Heart left ventricle (tissue), 16 donors: ENCODE measurements at regions not wholly inside any gene's neighbourhood (a gene's known extent, or its start where the extent isn't known, plus 50 kb on each side); places are given as distances from the start of the nearest gene placed in this dataset.

Source experiments
- ATAC-seq, 4 donors: fragments of 200-7000 bp; cut with Tn5 transposase; one replicate each; pipeline ENCODE4 v1.9.1; 2020 to 2022; ENCODE audit warnings: moderate library complexity in 4 of 4, mild to moderate bottlenecking in 3 of 4, moderate number of reproducible peaks in 1 of 4
- DNase-seq, 5 donors: peaks; one replicate each; pipeline ENCODE4 v3.0.0-alpha.2; 2020
- H3K27ac ChIP-seq, 12 donors: fragments of 200-600 bp; sonication (generic) in 4 of 12; one replicate each; pipeline versions ENCODE4 v1.5.0 to v1.8.0; 2016 to 2022; ENCODE audit warnings: mild to moderate bottlenecking in 2 of 12
- H3K27me3 ChIP-seq, 9 donors: fragments of 200-600 bp; sonication (generic) in 2 of 9; one replicate each; pipeline versions ENCODE4 v1.5.1 to v1.8.0; 2016 to 2022; ENCODE audit warnings: mild to moderate bottlenecking in 3 of 9
- H3K36me3 ChIP-seq, 9 donors: fragments of 200-600 bp; sonication (generic) in 2 of 9; one replicate each; pipeline versions ENCODE4 v1.5.0 to v1.8.0; 2018 to 2022; ENCODE audit warnings: mild to moderate bottlenecking in 2 of 9
- H3K4me1 ChIP-seq, 12 donors: fragments of 200-600 bp; sonication (generic) in 4 of 12; one replicate each; pipeline versions ENCODE4 v1.5.0 to v1.8.0; 2016 to 2022; ENCODE audit warnings: mild to moderate bottlenecking in 3 of 12
- H3K4me3 ChIP-seq, 12 donors: fragments of 200-600 bp; sonication (generic) in 4 of 12; one replicate each; pipeline versions ENCODE4 v1.5.0 to v1.8.0; 2017 to 2022; ENCODE audit warnings: mild to moderate bottlenecking in 9 of 12, moderate library complexity in 4 of 12
- H3K9me3 ChIP-seq, 12 donors: fragments of 200-600 bp; sonication (generic) in 4 of 12; one replicate each; pipeline versions ENCODE4 v1.5.0 to v1.8.0; 2016 to 2022; ENCODE audit warnings: mild to moderate bottlenecking in 1 of 12
- CTCF ChIP-seq, 12 donors: fragments of 200-600 bp; sonication (generic) in 4 of 12; IDR thresholded peaks; one replicate each; pipeline versions ENCODE4 v1.5.0 to v1.8.0; 2018 to 2022; ENCODE audit warnings: antibody characterized with exemption in 12 of 12, mild to moderate bottlenecking in 5 of 12
- POLR2A ChIP-seq, 2 donors: fragments of 450-650 bp; IDR thresholded peaks; one replicate each; pipeline ENCODE4 v1.6.1; 2017; ENCODE audit warnings: antibody characterized with exemption in 2 of 2, mild to moderate bottlenecking in 2 of 2, moderate library complexity in 2 of 2
- WGBS, 4 donors: extraction: QIAGEN DNeasy Blood & Tissue Kit in 2 of 4; methylation state at CpG; one replicate each; pipeline versions ENCODE4 v1.1.5 to v1.1.7; 2013 to 2018; 5-methylcytosine and 5-hydroxymethylcytosine counted together
- intact Hi-C, 10 donors: fragments of 100-400 bp; cut with DNase I; formaldehyde crosslinking; loops; one replicate each; pipeline versions ENCODE4 v1.11.1 to v1.14.2; 2022
- donor health status: ischemic (EF 13 %, LVEDD 7.1; RV severe dilation, severe dysfunction).
- donor health status: healthy with polysubstance abuse.
- donor health status: DM: no; HTN: yes; CAD: no.
- donor health status: DM: no; HTN: no; CAD: no.
- donor health status: ischemic (EF 25% LVEDD 6.9; RV normal size, moderate dysfunction).
- donor health status: ischemic (EF 25% LVEDD 5.7; RV mildly dilated, moderate dysfunction).
- donor health status: healthy.
- donor health status: DM: yes; HTN: yes; CAD: no.
- donor health status: ischemic (EF 35%, LVEDD 5.7; RV mildly dilated, moderate dysfunction).
- donor health status: nonischemic (EF 11% LVEDD 7.7; RV severe dilation, severe dysfunction).
- donor health status: DM: yes; HTN: yes; CAD: no.
- donor health status: PGD.
- donor health status: ischemic (EF 29% LVEDD 5.4; RV normal size, mild dysfunction).
- donor health status: nonischemic (EF 23%, LVEDD 6.1; RV moderate dilation, normal function).

- H3K27ac ChIP-seq: no peak overlapping the region
- H3K36me3 ChIP-seq: no peaks in the 10 kb centered on the region
- H3K4me3 ChIP-seq: no peak overlapping the region
- TF ChIP-seq POLR2A (IDR thresholded peaks at IDR 0.05) (no peak), CTCF (IDR thresholded peaks at IDR 0.05) (no peak)
- DNase-seq (no peak), ATAC-seq (no peak)
- intact Hi-C loops: no loop called here
- H3K27me3 ChIP-seq: no peaks in the 10 kb centered on the region
- H3K9me3 ChIP-seq: no peaks in the 10 kb centered on the region
- WGBS, 4 donors: 32 to 52% (median 47%) methylated on average over 1 of the region's 1 CpG
- H3K4me1 ChIP-seq: no peaks in the 10 kb centered on the region
Measured at GRCh38 chr6:102670735-102671134, 1277.2 kb downstream of the GRIK2 start.

GRCh38 chr6:102662851-102663250 is 1269.3 kb downstream of the GRIK2 start:
- Histone ChIP-seq H3K27ac (no peak overlapping the region), H3K27me3 (no peaks in the 10 kb centered on the region), H3K4me1 (no peaks in the 10 kb centered on the region), H3K4me3 (no peak overlapping the region), H3K9me3 (no peaks in the 10 kb centered on the region), H3K36me3 (no peaks in the 10 kb centered on the region)
- intact Hi-C loops: no loop called here
- DNase-seq (no peak), ATAC-seq (no peak)
- WGBS, 4 donors: 67 to 77% (median 73%) methylated on average over 3 of the region's 3 CpGs
- TF ChIP-seq CTCF (IDR thresholded peaks at IDR 0.05) (no peak), POLR2A (IDR thresholded peaks at IDR 0.05) (no peak)

GRCh38 chr6:102660303-102660702 is 1266.8 kb downstream of the GRIK2 start:
- TF ChIP-seq POLR2A (IDR thresholded peaks at IDR 0.05) (no peak), CTCF (IDR thresholded peaks at IDR 0.05) (no peak)
- Histone ChIP-seq H3K27me3 (no peaks in the 10 kb centered on the region), H3K9me3 (peaks cover 0 to 5% (median 0%) of the 10 kb centered on the region in 12 donors), H3K27ac (no peak overlapping the region), H3K4me1 (no peaks in the 10 kb centered on the region), H3K4me3 (no peak overlapping the region), H3K36me3 (no peaks in the 10 kb centered on the region)
- ATAC-seq: no peak
- 22 to 36% (median 34%) methylated on average over 5 of the region's 5 CpGs for WGBS, 4 donors
- DNase-seq: no peak
- intact Hi-C loops: no loop called here

- Histone ChIP-seq H3K9me3 (peaks cover 0 to 18% (median 0%) of the 10 kb centered on the region in 12 donors), H3K36me3 (no peaks in the 10 kb centered on the region), H3K27ac (no peak overlapping the region), H3K27me3 (no peaks in the 10 kb centered on the region), H3K4me1 (no peaks in the 10 kb centered on the region), H3K4me3 (no peak overlapping the region)
- WGBS, 4 donors: 68 to 79% (median 71%) methylated on average over 1 of the region's 1 CpG
- DNase-seq: no peak
- TF ChIP-seq CTCF (IDR thresholded peaks at IDR 0.05): no peak
- TF ChIP-seq POLR2A (IDR thresholded peaks at IDR 0.05): no peak
- intact Hi-C loops: no loop called here
- ATAC-seq: no peak
Measured at GRCh38 chr6:102655823-102656222, 1262.3 kb downstream of the GRIK2 start.
